NCI-H345 treated with DMSO at 0.1 percent for 48 hours (cell line): ENCODE measurements at regions not wholly inside any gene's neighbourhood (a gene's known extent, or its start where the extent isn't known, plus 50 kb on each side); places are given as distances from the start of the nearest gene placed in this dataset.

ENCODE experiments used
- DNase-seq: peaks from one replicate; lab custom pipeline; 2025; ENCODE audit not compliant: unreplicated experiment; lab: John Stamatoyannopoulos, UW

- DNase-seq, result no peak
These were observed 161.6 kb downstream of the TMEM18 start for GRCh38 chr2:515441-516127.

DNA sequence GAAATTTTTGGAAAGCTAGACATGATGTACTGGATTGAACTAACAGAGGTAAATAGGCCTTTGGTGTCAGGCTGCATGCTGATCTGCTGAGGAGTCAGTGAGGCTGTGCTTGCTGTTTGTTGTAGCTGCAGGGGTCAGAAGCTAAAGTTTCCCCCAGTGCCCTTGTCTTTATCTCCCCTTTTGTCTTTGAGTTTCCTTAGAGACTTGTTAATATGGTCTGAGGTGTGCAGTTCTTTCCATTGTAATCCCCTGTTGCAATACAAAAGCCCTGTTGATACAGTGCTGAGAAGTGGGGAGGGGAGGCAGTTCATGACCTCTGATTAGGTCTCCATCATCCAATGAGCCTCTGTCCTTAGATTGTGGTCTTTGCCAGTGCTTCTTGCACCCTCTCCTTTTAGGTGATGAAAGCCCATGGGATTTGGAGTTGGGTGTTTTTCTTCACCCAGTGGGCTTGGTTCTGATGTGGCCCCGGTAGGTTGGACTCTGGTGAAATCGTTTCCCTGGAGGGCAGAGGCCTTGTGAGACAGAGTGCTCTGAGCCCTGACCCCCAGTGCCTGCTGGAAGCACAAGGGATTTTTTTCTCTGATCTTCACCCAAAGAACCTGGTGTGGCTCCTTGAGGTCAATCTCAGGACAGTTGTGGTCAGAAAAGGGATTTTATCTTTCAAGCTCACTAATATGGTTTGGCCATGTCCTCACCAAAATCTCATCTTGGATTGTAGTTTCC is 163.1 kb downstream of the TMEM18 start:
- no peak for DNase-seq

DNA sequence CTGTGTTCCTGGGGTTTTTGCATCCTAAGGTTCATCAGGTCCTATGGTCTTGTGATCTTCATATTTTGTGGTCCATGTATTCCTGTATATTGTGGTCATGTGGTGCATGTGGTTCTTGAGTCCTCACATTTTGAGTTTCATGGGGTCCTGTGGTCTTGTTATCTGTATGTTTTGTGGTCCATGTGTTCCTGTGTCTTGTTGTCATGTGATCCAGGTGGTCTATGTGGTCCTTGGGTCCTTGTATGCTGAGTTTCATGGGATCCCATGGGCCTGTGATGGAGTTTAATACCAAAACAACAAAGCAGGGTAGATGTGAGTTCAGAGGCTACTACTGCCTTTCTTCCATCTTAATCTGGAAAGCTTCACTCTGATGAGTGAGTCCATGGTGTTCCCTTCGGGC is 166.4 kb downstream of the TMEM18 start:
- no peak for DNase-seq

GRCh38 chr2:509888-510287 is 167.3 kb downstream of the TMEM18 start:
- no peak for DNase-seq

- no peak for DNase-seq
These were observed 169.1 kb downstream of the TMEM18 start for GRCh38 chr2:508121-508520.

DNA sequence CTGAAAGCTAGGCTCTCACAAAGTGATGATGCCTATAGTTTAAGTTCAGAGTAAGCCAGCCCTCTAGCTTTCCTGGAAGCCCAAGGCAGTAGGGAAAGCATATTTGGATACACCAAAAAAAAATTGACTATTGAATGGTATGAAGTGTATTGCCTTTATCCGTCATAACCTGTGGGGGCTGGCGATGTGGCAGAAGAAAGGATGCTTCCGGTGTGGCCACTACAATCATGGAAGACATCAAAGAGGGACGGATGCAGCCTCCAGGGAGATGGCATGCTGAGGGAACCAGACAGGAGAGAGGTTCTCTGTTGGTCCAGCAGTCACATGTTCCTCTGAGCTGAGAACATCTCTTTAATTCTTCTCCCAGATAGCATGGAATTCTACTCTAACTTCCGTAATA is 170.3 kb downstream of the TMEM18 start:
- DNase-seq, result no peak

- no peak for DNase-seq
These were observed 170.8 kb downstream of the TMEM18 start for GRCh38 chr2:506451-506850.

GRCh38 chr2:505941-506340 is 171.3 kb downstream of the TMEM18 start:
- DNase-seq, result no peak

GRCh38 chr2:503288-503999 is 173.8 kb downstream of the TMEM18 start:
- DNase-seq, result no peak

DNA sequence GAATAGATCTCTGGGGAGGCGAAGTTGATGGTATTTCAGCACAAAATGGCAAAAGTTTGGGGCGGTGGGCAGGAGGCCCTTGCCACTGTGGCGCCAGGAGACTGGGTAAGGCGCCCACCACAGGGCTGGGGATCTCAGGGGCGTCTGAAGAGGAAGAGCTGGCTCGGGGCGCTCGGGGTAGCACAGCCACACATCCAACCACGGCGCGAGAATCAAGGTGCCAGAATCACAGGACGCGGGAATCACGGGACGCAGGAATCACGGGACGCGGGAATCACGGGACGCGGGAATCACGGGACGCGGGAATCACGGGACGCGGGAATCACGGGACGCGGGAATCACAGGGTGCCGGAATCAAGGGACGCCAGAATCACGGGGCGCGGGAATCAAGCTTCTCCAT is 174.4 kb downstream of the TMEM18 start:
- no peak for DNase-seq

DNA sequence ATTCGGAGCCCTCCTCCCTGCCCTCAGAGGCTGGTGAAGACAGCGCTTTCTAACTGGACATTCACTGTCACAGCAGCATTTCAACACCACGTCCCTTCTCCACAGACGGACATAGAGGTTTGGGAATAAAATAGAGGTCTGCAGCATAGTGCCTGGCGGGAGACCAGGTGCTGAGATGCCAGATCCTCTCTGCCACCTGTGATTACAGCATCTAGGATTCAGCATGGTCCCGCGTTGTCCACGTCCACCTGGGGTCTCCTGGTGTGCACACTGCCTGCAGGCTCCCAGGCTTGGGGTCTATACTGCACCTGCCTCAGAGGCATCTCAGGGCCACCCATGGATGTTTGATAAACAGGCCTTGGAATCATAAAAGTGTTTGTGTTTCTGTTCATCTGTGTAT is 175.5 kb downstream of the TMEM18 start:
- DNase-seq, result no peak

DNA sequence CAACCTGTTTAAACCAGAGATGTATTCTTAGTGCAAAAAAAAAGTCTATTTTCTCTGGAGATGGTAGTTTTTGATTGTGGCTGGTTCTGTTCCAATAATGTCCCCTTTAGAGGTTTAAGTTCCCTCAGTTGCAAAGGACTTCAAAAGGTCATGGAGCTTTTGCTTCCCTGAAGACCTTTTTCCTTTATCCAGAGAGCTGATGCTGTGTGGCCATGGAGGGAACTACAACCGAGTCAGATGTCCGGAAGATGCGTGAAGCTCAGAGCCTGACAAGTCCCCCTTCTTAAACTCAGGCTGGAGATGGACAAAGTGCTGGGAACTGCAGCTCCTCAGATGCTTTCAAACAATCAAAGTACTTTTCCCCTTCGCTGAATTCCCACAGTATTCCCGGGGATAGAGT is 176.1 kb downstream of the TMEM18 start:
- no peak for DNase-seq

- no peak for DNase-seq
These were observed 177.5 kb downstream of the TMEM18 start for GRCh38 chr2:499726-500125.

GRCh38 chr2:498493-499178 is 178.6 kb downstream of the TMEM18 start:
- no peak for DNase-seq

DNA sequence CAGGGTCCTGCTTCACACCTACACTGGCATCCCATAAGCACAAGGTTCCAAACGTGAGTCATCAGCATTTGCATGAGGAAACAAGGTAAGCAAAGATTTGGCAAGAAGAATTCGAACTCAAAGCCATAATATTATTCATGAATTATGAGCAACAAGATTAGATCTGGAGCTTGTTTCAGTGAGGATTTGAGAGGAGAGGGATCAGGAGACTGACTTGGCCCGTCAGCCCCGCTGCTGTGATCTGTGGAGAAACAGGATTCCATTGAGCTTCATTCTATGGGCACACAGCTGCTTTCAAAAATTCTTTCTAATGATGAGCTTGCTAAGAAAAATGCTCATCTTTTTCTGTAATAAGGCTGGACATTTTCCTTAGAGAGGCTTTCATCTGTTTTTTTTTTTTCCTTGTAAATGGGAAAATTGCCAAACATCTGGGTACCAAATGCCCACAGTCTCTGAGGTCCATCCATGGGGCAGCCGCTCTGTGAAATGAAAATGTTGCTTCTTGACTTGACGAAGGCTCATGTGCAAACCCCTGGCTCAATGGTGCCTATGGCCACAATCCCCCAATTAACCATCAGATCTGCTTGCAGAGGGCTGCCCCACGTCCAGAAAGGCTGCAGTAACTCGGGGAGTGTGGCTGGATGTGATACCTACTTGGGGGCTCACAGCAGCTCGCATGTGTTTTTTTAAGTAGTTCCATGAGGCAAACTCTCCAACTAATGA is 179.3 kb downstream of the TMEM18 start:
- DNase-seq, result no peak

- DNase-seq, result no peak
These were observed 180.5 kb downstream of the TMEM18 start for GRCh38 chr2:496729-497128.

GRCh38 chr2:495745-496275 is 181.4 kb downstream of the TMEM18 start:
- DNase-seq, result no peak

GRCh38 chr2:494853-495252 is 182.4 kb downstream of the TMEM18 start:
- no peak for DNase-seq

DNA sequence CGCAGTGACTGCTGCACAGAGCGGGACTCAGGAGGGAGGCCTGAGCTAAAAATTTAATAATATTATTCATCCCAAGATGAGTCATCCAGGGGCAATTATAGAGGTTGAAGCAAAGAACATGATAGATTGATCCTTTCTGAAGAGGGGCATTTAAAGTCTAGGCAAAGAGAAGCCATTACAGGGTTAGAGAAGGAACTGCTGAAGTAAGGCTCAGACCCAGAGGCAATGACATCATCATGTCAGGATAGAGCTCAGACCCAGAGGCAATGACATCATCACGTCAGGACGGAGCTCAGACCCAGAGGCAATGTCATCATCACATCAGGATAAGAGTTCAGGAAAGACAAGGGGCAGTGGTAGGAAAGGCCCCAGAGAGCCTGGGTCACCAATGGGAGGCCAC is 184.0 kb downstream of the TMEM18 start:
- no peak for DNase-seq

GRCh38 chr2:492178-492577 is 185.0 kb downstream of the TMEM18 start:
- no peak for DNase-seq

- DNase-seq, result no peak
These were observed 187.4 kb downstream of the TMEM18 start for GRCh38 chr2:489838-490237.
